Stimulated activated CD8-positive, alpha-beta memory T cell treated with anti-CD3 and anti-CD28 coated beads, Interleukin-12 subunit alpha, Interleukin-12 subunit beta, amount 100 ng/mL, for 1 hour (primary cell): ENCODE measurements at regions not wholly inside any gene's neighbourhood (a gene's known extent, or its start where the extent isn't known, plus 50 kb on each side); places are given as distances from the start of the nearest gene placed in this dataset.

Source experiments
- DNase-seq: peaks from one replicate; pipeline ENCODE4 v3.0.0-alpha.2; 2020; ENCODE audit warnings: low read depth

DNA sequence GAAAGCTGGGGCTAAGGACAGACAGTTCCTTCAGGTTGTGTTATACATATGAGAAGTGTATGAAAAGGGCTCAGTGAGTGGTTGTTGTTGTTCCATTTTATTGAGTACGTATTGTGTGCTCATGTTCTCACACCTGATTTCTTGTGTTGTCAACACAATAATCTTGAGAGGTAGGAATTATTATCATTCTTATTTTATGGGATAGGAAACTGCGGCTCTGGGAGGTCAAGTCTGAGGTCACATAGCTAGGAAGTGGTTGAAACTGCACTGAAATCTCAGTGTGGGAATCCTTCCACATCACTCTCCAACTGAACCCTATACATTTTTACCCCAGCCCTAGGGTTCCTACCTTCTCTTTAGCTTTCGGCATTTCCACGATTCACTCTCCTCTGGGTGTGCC, 124.2 kb upstream of the CXCR4 start:
- no peak for DNase-seq

DNA sequence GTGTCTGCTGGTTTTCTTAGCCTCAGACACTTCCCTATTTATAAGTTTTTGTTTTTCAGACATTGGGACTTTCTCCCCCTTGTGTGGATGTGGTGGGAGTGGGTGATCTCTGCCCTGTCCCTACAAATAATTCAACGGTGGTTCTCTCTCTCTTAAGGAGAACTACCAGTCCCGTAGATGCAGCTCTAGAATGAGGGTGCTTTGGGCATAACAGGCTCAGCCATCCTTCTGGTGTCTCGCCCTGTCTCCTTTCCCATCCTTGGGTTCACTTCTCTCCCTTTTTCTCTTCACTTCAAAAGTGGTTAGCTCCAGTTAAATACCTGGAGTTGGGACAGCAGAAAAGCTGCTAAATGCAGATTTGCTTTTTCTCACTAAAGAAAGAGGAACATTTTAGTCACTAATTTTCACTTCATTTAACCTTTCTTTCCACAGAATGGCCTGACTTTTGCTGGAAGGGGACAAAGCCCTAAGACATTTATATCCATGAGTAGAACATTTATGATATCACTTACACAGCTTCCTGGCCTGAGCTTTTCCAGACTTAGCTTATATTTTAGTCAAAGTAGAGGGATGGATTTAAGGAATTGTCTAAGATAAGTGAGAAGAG, 121.2 kb upstream of the CXCR4 start:
- no peak for DNase-seq

DNA sequence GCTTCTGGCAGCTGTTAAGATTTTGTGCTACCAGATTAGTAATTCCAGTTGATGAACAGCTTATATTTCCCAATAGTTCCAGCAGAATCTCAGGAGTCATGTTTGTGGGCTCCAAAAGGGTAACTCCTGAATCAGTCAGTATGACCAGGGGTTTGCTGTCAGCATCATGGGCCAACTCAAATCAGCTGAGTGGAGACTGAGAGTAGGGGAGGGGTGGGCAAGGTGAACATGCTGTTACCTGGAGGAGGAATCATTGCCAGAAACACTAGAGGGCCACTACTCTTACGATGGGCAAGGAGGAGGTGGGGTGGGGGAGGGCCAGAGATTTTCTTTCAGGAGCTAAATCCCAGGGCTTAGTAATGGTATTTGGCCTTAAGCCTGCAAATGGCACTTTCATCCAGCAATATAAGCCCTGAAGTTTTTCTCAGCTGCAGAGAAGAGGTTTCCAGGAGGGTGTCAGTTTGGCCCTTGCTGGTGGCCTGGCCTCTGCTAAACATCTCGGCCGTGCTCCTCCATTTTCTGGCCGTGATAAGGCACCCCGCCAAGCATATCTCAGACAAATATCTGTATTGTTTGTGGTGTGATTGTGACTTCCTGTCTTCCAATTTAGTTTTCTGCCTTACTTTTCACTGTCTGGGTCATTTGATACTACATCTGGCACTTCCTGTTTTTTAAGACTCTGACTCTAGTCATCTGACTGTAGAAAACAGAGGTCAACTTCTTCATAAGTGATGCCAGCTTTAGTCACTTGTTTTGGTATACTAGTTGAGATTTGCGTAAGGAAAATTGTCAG, 120.5 kb upstream of the CXCR4 start:
- no peak for DNase-seq

DNA sequence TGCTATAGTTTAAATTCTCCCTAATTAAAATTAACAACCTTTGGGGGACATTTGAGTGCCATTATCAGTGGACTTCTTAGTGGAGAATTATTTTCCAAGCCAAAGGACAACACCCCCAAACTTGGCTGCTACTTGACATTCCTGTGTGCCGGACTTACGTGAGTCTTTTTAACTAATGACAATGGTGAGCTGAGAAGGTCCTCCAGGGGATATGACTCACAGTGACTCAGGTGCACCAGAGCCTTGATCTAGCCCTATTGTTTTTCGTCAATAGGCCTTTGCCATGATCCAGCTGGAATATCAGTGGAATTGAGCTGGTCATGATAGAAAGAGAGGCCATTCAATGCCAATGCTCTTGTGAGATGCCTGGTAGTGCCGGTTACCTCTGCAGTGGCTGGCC, 118.1 kb upstream of the CXCR4 start:
- DNase-seq: no peak

- no peak for DNase-seq
Observed at GRCh38 chr2:136235546-136235945, 117.6 kb upstream of the CXCR4 start.

DNA sequence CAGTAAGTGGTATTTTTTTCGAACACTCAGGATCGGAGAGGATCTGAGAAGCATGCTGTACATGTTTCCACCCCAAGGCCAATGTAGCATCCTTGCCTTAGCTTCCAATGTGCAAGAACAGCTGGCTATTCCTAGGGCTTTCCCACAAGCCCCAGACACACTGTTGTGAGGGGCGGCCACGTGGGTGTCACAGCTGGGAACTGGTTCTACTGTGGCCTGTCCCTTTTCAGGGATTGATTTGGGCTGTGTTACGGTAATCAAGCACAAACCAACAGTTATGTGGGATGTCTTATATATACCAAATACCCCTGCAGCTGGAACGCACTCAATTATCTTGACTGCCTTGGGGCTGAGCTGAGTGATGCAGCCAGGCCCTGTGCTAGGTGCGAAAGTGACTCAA, 116.3 kb upstream of the CXCR4 start:
- DNase-seq: no peak

GRCh38 chr2:136233298-136233697, 115.3 kb upstream of the CXCR4 start:
- no peak for DNase-seq

DNA sequence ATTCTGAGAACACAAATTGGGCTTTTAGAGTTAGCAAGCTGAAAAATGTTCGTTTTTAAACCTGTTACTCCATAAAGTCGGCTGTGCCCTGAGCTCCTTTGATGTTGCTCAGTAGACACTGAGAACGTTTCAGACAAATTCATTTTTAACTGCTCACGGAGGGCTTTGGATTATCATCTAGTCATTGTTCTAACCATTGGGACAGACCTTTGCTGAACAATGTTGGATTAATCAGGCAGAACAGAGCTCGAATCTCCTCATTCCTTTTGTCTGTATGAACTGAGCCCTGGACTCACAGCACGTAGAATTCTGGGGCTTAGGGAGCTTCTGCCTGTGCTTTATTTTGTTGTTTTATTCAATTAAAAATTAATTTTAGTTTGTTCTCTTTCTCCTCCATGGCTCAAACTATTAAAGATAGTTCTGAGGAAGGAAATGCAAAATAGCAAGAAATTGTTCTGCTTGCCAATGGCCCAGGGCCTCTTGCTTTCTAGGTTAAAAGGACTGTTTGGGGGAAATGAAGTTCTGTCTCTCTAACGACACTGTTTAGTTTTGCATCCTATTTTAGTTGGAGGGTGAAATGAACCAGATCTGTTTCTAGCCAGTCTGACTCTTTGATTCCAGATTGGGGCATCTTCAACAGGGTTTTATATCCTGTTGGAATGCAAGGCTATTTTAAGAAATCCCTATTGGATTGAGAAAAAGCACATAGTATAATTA, 114.7 kb upstream of the CXCR4 start:
- no peak for DNase-seq

GRCh38 chr2:136230464-136230863, 112.5 kb upstream of the CXCR4 start:
- DNase-seq: no peak

GRCh38 chr2:136226903-136227302, 109.0 kb upstream of the CXCR4 start:
- no peak for DNase-seq

GRCh38 chr2:136225950-136226835, 108.2 kb upstream of the CXCR4 start:
- DNase-seq: no peak

GRCh38 chr2:136223274-136223673, 105.3 kb upstream of the CXCR4 start:
- DNase-seq: no peak

- DNase-seq: no peak
Observed at GRCh38 chr2:136222862-136223261, 104.9 kb upstream of the CXCR4 start.

GRCh38 chr2:136221026-136221425, 103.1 kb upstream of the CXCR4 start:
- DNase-seq: no peak

DNA sequence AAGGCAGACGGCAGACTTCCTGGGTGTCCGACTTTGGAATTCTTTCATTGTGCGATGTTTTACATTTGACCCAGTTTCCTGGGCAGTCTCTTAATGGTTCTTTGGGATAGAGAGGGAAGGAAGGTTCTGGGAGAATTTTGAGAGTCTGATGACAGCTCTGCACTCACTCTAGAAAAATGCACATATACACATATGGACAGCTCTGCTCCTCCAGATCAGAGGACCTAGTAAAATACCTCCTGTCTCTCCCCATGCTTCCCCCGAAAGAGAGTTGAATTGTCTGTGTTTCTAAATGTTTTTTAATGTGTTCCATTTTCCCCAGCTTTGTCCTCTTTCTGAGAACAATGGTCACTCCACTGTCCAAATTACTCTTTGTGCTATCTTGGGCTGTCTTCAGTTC, 102.0 kb upstream of the CXCR4 start:
- no peak for DNase-seq

DNA sequence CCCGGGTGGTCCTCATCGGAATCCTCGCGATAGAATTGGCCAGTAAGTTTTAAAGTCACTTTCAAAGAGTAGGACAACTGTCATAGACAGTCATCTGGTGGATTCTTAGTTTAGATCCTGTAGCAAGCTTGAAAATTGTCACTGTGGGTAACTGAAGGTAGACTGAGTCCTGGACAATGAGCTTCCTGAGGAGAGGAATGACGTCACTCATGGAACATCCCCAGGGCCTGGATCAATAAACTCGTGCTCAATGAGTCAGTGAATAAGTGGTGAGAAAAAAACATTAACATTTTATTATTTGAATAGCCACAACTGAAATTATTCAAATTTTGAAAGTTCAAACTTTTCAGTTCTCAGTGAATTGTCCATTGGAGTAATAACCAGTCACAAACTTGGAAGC, 101.4 kb upstream of the CXCR4 start:
- DNase-seq: no peak

DNA sequence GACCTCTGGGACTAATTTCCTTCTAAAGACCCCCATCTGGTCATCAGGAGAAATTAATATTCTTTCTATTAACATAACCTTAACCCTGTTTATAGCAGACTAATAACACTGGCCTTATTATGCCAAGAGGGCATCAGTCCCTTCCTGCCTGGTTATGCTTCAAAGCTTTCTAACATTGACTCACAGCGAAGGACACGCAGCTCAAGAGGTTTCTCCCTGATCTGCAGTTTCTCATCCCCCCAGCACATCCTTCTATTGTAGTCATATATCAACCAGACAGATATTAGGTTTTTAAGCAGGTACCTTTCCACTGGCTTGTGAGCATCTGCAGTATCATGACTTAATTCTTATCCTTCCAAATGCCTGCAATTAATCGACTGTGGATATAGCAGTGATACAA, 100.0 kb upstream of the CXCR4 start:
- no peak for DNase-seq

- DNase-seq: no peak
Observed at GRCh38 chr2:136215908-136216472, 98.0 kb upstream of the CXCR4 start.

- no peak for DNase-seq
Observed at GRCh38 chr2:136215449-136215848, 97.5 kb upstream of the CXCR4 start.

GRCh38 chr2:136214307-136215200, 96.6 kb upstream of the CXCR4 start:
- DNase-seq: no peak

- no peak for DNase-seq
Observed at GRCh38 chr2:136213836-136214235, 95.9 kb upstream of the CXCR4 start.
